ENCODE measurements at regions not wholly inside any gene's neighbourhood (a gene's known extent, or its start where the extent isn't known, plus 50 kb on each side); places are given as distances from the start of the nearest gene placed in this dataset.

GRCh38 chr6:112690497-112691202, 343.5 kb downstream of the RFPL4B start:
- in situ Hi-C loops (cut with HindIII; ENCODE audit: low sequenced_read_pairs), result no loop called here
- no peak for DNase-seq (ENCODE audit: low read depth, low spot score)
- H3K4me3 ChIP-seq (ENCODE audit: low read depth, low read length), result no peak overlapping the region

GRCh38 chr6:112691289-112691688, 344.2 kb downstream of the RFPL4B start:
- H3K4me3 ChIP-seq (ENCODE audit: low read depth, low read length), result no peak overlapping the region
- no peak for TF ChIP-seq CTCF (IDR thresholded peaks at IDR 0.05; ENCODE audit: low read depth, low read length)
- DNase-seq (ENCODE audit: low read depth, low spot score), result peak; percentile 62
- in situ Hi-C loops (cut with HindIII; ENCODE audit: low sequenced_read_pairs), result no loop called here

More at GRCh38 chr6:112690497-112691202, 343.5 kb downstream of the RFPL4B start:
- no peak for TF ChIP-seq CTCF (IDR thresholded peaks at IDR 0.05; ENCODE audit: low read depth, low read length)

- no peak for DNase-seq (ENCODE audit: low read depth, low spot score)
- TF ChIP-seq CTCF (IDR thresholded peaks at IDR 0.05; ENCODE audit: low read depth, low read length), result no peak
- in situ Hi-C loops (cut with HindIII; ENCODE audit: low sequenced_read_pairs), result no loop called here
- H3K4me3 ChIP-seq (ENCODE audit: low read depth, low read length), result no peak overlapping the region
Observed at GRCh38 chr6:112695001-112695400, 347.9 kb downstream of the RFPL4B start.

- TF ChIP-seq CTCF (IDR thresholded peaks at IDR 0.05; ENCODE audit: low read depth, low read length), result no peak
- DNase-seq (ENCODE audit: low read depth, low spot score), result no peak
- in situ Hi-C loops (cut with HindIII; ENCODE audit: low sequenced_read_pairs), result no loop called here
- no peak overlapping the region for H3K4me3 ChIP-seq (ENCODE audit: low read depth, low read length)
Observed at GRCh38 chr6:112697265-112697664, 350.1 kb downstream of the RFPL4B start.

- H3K4me3 ChIP-seq (ENCODE audit: low read depth, low read length), result no peak overlapping the region
- in situ Hi-C loops (cut with HindIII; ENCODE audit: low sequenced_read_pairs), result no loop called here
- TF ChIP-seq CTCF (IDR thresholded peaks at IDR 0.05; ENCODE audit: low read depth, low read length), result no peak
- DNase-seq (ENCODE audit: low read depth, low spot score), result peak; percentile 41
Observed at GRCh38 chr6:112701201-112701600, 354.1 kb downstream of the RFPL4B start.

- no peak for TF ChIP-seq CTCF (IDR thresholded peaks at IDR 0.05; ENCODE audit: low read depth, low read length)
- in situ Hi-C loops (cut with HindIII; ENCODE audit: low sequenced_read_pairs), result no loop called here
- no peak overlapping the region for H3K4me3 ChIP-seq (ENCODE audit: low read depth, low read length)
- no peak for DNase-seq (ENCODE audit: low read depth, low spot score)
Observed at GRCh38 chr6:112710710-112711109, 363.6 kb downstream of the RFPL4B start.

Measured in astrocyte of the spinal cord (primary cell).